Activated CD8-positive, alpha-beta memory T cell treated with anti-CD3 and anti-CD28 coated beads for 4 hours (primary cell): ENCODE measurements at regions not wholly inside any gene's neighbourhood (a gene's known extent, or its start where the extent isn't known, plus 50 kb on each side); places are given as distances from the start of the nearest gene placed in this dataset.

ENCODE experiments used
- DNase-seq, 2 donors: peaks; one replicate each; pipeline ENCODE4 v3.0.0-alpha.2; 2020; ENCODE audit warnings: low read depth in 2 of 2

- peak in 1 of 2 donors; percentile 4 for DNase-seq
These were observed 195.2 kb upstream of the DPPA4 start for GRCh38 chr3:109532257-109533216.

DNA sequence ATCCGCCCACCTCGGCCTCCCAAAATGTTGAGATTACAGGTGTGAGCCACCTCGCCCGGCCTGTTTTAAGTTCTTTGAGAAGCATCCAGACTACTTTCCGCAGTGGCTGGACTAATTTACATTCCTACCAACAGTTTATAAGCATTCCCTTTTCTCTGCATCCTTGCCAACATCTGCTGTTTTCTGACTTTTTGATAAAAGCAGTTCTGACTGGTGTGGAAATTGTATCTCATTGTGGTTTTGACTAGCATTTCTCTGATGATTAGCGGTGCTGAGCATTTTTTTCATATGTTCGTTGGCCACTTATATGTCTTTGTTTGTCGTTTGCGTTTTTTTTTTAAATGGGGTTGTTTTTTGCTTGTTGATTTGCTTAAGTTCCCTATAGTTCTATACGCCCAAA, 208.4 kb upstream of the DPPA4 start:
- DNase-seq = no peak

DNA sequence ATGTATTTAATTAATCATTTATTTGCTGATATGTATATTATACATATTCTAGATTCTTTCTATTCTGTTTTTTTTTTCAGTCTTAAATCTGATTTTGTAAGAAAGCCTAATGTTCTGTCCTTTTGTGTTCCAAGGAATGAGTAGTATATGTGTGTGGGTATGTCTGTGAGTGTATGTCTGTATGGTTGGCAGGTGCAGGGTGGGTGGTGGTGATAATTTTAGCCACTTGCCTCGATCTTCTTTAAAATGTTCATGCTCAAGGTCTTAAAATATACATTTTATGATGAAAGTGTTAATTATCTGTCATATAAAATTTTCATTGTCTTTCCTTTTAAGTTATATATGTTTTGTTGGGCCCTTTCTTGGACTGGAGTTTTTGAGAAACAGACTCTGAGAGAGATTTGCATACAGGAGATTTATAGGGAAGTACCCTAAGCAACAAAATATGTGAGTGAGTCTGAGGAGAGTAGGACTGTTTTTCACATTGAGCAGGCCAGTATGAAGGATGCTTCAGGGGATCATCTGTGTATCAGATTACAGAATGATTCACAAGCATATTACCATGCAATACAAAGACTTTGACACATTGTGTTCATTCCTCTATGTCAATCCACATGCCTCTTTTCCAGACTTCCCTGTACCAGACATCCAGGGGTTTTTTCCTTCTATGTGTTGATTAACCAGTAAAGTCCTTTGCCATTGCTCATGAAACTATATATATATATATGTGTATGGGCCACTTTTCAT, 211.0 kb upstream of the DPPA4 start:
- DNase-seq = no peak

DNA sequence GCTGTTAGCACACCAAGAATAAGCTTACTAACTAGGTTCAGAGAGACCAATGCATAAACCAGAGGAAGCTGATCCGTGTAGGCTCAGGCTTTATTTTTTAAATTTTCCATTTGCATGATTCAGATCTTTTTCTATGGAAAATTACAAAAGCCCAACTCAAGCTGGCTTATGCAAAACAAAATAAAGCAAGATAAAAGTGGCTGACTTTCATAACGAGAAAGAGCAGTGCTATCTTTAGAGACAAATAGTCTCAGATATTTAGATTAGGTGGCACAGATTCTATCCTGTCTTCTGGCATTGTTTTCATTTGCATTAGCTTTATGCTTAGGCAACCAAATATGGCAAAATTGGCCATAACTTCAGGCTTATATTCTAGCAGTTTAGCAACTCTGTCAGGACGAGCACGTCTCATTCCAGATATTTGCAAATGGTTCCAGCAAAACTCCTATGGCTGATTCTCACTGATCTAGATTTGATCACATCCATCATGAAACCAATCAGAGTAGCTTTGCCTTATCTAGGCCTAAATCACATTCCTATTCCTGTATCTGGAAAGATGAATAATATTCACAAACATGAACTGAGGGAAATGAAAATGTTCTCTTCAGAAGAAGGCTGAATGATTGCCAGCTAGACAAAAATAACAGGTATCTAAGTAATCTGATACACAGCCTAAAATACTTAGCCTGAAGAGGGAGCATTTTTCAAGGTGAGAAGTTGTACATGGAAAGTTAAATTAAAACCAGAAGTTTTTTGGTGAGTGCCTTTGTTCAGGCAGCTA, 216.4 kb upstream of the DPPA4 start:
- no peak for DNase-seq

DNA sequence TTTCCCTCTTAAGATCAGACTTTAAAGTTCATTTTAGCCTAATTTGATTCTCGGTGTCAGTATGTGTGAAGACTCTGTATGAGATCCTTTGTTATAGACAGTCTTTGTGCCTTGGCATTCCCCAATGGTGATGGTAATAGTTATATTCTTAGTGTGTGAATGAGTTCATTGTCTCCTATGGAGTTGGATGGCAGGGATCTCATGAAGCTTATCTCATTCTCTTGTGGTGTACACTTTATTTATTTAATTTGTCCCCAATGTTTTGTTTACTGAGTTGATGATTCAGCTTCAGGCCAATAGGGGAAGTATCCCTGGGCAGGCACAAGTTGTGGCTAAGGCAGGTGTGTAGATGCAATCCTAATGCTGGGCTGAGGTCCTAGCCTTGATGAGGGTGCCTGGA, 222.0 kb upstream of the DPPA4 start:
- DNase-seq = no peak

DNA sequence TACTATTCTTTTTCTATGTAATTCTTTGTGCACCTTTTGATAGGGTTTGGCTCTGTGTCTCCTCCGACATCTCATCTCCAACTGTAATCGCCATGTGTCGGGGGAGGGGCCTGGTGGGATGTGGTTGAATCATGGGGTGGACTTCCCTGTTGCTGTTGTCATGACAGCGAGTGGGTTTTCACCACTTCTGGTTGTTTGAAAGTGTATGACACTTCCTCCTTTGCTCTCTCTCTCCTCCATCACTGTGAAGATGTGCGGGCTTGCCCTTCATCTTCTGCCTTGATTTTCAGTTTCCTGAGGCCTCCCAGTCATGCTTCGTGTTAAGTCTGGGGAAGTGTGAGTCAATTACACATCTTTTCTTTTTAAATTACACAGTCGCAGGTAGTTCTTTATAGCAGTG, 225.8 kb upstream of the DPPA4 start:
- no peak for DNase-seq

GRCh38 chr3:109569135-109569846, 231.9 kb upstream of the DPPA4 start:
- DNase-seq = no peak

GRCh38 chr3:109570408-109570807, 233.1 kb upstream of the DPPA4 start:
- no peak for DNase-seq

DNA sequence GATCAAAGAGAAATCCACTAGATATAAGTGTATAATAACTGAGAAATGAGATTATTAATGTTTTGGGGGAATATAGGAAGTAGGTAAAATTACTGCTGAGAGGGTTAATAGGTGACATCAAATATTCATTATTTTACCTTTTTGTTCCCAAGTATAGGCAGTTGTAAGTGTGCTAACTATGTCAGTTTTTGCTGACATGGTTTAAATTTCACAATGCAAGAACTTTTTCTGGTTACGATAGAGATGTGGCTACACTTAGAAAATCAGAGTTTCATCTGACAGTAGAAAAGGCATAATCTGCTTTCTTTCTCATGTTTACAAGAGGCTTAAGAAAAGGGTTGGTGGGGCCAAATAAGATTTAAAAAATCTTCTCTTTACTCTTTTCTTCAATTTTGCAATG, 235.0 kb upstream of the DPPA4 start:
- no peak for DNase-seq

GRCh38 chr3:109596991-109597390, 259.6 kb upstream of the DPPA4 start:
- DNase-seq = no peak

DNA sequence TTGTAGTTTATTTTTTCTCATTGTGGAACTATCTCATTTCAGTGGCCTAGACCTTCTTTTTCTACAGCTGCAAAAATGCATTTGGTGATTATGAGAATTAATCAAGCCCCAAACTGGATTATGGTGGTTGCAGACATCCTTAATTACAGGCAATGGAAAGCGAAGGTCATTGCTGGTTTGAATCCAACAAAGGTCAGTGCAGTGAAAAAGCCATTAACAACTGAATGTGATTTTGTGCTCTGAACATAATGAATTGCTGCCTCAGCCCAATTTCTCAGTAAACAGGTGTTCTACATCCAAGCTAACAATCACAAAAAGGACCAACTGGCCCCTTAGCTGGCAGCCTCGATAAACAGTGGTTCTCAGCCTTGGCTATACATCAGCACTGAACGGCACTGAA, 260.1 kb upstream of the DPPA4 start:
- no peak for DNase-seq

GRCh38 chr3:109607897-109608296, 270.6 kb upstream of the DPPA4 start:
- no peak for DNase-seq

GRCh38 chr3:109608574-109608973, 271.2 kb upstream of the DPPA4 start:
- DNase-seq = no peak

DNA sequence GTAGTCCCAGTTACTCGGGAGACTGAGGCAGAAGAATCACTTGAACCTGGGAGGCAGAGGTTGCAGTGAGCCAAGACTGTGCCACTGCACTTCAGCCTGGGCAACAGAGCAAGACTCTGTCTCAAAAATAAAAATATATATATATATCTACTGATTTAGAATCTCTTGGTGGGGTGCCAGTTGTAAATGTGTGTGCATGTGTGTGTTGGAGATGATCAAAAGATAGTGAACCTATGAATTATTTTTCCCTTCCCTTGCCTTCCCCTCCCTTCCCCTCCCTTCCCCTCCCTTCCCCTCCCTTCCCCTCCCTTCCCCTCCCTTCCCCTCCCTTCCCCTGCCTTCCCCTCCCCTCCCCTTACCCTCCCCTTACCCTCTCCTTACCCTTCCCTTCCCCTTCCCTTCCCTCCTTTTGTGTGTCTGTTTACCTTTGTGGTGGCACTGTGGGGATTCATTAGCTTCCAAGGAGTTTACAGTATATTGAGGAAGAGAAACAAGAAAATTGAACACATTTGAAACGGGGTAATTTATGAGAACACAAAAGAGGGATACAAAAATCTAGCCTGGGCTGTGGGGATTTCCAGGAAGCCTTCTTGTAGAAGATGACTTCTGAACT, 281.5 kb upstream of the DPPA4 start:
- DNase-seq = no peak

GRCh38 chr3:109631897-109632296, 294.6 kb upstream of the DPPA4 start:
- DNase-seq = no peak

DNA sequence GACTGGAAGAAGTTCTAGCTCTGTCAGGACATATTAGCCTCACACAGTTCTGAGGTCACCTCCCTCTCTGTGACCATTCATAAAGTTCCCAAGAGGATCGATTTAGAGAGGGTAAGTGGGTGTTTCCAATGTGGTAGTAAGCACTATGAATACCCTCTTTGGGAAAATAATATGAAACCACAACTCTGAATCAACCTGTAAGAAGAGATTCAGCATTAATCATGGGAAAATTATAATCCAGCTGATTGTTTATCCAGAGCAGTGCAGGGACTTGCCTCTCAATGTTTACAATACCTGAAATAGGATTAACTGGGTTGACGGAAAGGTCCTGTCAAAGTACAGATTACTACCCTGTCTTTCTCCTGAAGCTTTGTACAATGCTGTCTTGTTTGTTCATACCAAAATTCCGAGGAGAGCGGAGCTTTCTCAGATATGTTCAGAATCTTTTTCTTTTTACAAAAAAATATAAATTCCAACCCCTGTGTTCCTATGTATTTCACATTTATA, 302.9 kb upstream of the DPPA4 start:
- no peak for DNase-seq

DNA sequence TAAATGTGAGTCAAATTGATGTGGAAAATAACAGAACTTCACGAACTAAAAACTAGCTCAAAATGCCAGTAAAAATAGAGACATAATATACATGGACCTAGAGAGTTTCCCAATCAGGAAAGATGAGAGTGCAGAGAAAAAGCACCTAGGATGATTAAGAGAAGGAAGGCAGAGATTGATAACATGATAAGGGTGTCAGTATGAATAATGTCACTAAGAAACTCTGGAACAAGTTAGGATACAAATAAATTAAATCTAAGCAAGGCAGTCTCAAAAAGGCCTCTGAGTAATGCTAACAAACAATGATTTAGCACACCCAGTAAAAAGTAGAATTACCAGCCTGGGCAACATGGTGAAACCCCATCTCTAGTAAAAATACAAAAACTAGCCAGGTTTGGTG, 304.7 kb upstream of the DPPA4 start:
- no peak for DNase-seq

DNA sequence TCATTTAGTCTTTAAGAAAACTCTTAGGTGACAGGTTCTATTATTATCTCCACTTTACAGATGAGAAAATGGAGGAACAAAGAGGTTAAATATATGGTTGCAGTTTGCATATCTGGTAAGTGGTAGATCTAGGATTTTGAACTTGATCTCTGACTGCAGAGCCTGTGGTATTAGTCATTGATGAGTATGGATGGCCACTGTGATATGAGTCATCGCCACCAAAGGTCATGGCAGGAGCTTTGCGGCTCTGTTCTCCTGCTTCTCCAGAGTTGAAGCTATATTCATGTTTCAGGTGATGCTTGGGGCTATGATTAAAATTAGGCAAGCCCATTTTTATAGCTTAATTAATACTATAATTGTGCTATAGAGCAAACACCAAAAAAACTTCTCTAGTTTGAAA, 306.2 kb upstream of the DPPA4 start:
- DNase-seq = no peak

DNA sequence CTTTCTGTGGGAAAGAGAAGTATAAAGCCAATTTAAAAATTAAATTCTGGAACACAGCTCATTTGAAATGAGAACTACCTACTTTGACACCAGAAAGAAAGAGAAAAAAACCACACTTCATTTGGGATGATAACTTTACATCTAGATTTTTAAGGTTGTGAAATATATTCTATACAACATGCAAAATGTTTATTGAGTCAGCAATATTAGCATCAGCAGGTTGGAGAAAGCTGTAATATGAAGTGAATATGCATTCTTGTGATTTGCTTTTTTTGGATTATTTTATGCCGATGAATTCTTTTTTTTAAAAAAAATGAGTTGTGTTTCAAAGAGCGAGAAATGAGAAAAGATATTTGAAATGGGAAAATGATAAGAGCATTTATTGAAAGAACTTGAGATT, 307.0 kb upstream of the DPPA4 start:
- no peak for DNase-seq

- DNase-seq = no peak
These were observed 307.4 kb upstream of the DPPA4 start for GRCh38 chr3:109644746-109645145.

DNA sequence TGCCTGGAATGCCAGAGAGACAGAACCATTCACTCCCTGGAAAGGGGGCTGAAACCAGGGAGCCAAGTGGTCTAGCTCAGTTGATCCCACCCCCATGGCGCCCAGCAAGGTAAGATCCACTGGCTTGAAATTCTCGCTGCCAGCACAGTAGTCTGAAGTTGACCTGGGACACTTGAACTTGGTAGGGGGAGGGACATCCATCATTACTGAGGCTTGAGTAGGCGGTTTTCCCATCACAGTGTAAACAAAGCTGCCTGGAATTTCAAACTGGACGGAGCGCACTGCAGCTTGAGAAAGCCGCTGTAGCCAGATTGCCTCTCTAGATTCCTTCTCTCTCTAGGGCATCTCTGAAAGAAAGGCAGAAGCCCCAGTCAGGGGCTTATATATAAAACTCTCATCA, 310.7 kb upstream of the DPPA4 start:
- no peak for DNase-seq
